Activated CD4-positive, alpha-beta memory T cell treated with anti-CD3 and anti-CD28 coated beads for 36 hours (primary cell): ENCODE measurements at regions not wholly inside any gene's neighbourhood (a gene's known extent, or its start where the extent isn't known, plus 50 kb on each side); places are given as distances from the start of the nearest gene placed in this dataset.
"Not testable (repeated sequence)": the region's sequence is repeated elsewhere in the genome, so short reads cannot be mapped to it uniquely, and the experiment has no call there.

Experiments used
- CTCF ChIA-PET: fragments of 350-600 bp; sonication (Branson Sonifier 250); formaldehyde crosslinking; loops from one replicate; lab custom pipeline; 2021; ENCODE audit warnings: antibody characterized with exemption, inconsistent platforms; lab: Charles Lee
- POLR2A ChIA-PET: fragments of 350-600 bp; sonication (Branson Sonifier 250); formaldehyde crosslinking; loops from one replicate; lab custom pipeline; 2021; ENCODE audit warnings: antibody characterized with exemption; lab: Charles Lee
- DNase-seq: peaks from one replicate; pipeline ENCODE4 v3.0.0-alpha.2; 2020
- H3K27ac Mint-ChIP-seq: one replicate; pipeline ENCODE4 v1.8.0; 2021; ENCODE audit warnings: mixed read lengths
- H3K27me3 Mint-ChIP-seq: one replicate; pipeline ENCODE4 v1.8.0; 2021; ENCODE audit warnings: mixed read lengths
- H3K36me3 Mint-ChIP-seq: one replicate; pipeline ENCODE4 v1.8.0; 2021; ENCODE audit warnings: mixed read lengths
- H3K4me1 Mint-ChIP-seq: one replicate; pipeline ENCODE4 v1.8.0; 2021; ENCODE audit warnings: low read depth, mixed read lengths
- H3K4me3 Mint-ChIP-seq: one replicate; pipeline ENCODE4 v1.8.0; 2021; ENCODE audit warnings: mild to moderate bottlenecking, mixed read lengths
- H3K9me3 Mint-ChIP-seq: one replicate; pipeline ENCODE4 v1.8.0; 2021; ENCODE audit warnings: mixed read lengths
- intact Hi-C: fragments of 100-400 bp; cut with micrococcal nuclease; formaldehyde crosslinking; loops from one replicate; pipeline ENCODE4 v1.15.1; 2023

DNA sequence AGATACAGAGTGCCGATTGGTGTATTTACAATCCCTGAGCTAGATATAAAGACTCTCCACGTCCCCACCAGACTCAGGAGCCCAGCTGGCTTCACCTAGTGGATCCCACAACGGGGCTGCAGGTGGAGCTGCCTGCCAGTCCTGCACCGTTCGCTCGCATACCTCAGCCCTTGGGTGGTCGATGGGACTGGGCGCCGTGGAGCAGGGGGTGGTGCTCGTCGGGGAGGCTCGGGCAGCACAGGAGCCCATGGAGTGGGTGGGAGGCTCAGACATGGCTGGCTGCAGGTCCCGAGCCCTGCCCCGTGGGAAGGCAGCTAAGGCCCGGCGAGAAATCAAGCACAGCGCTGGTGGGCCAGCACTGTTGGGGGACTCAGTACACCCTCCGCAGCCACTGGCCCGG lies 1093.6 kb downstream of the TYW1 start:
- H3K36me3 Mint-ChIP-seq, DNase-seq, CTCF ChIA-PET, H3K27me3 Mint-ChIP-seq, intact Hi-C loops, H3K4me3 Mint-ChIP-seq, H3K27ac Mint-ChIP-seq, H3K4me1 Mint-ChIP-seq, POLR2A ChIA-PET: not testable (repeated sequence)
- peaks cover 18% of the 10 kb centered on the region for H3K9me3 Mint-ChIP-seq

DNA sequence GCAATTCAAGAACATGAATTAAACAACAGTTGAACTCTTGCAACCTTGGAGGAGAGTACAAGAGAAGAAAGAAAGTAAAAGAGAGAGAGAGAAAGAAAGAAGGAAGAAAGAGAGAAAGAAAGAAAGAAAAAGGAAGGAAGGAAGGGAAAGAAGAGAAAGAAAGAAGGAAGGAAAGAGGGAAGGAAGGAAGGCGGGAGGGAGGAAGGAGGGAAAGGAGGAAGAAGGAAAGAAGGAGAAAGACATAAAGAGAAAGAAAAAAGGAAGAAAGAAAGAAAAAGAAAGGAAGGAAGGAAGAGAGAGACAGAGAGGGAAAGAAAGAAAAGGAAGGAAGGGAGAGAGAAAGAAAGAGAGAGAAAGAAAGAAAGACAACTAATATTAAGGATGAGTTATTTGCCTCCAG lies 1106.7 kb downstream of the TYW1 start:
- intact Hi-C loops: no loop called here
- no peaks in the 10 kb centered on the region for H3K4me1 Mint-ChIP-seq
- no peak overlapping the region for H3K27ac Mint-ChIP-seq
- no peaks in the 10 kb centered on the region for H3K27me3 Mint-ChIP-seq
- ChIA-PET CTCF (no interaction called here), POLR2A (no interaction called here)
- H3K36me3 Mint-ChIP-seq: no peaks in the 10 kb centered on the region
- H3K4me3 Mint-ChIP-seq: no peak overlapping the region
- no peak for DNase-seq
- peaks cover 3% of the 10 kb centered on the region for H3K9me3 Mint-ChIP-seq

DNA sequence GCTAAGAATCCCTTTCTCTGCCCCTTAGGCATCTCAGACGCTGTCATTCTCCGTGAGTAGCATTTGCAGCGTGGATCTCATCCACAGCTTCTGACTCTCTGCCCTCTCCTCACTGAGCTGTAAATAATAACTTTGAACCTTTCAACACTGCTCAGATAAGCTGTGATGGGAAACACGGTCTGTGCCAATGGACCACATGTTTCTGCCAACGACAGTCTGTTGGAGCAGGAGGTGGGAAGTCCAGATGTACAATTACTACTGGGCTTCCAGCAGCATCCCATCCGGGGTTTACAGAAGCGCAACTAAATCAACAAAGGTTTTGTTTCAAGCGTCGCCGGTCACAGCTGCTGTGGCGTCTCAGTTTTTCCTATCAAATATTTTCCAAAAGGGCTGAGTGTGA lies 1110.6 kb downstream of the TYW1 start:
- ChIA-PET POLR2A (no interaction called here), CTCF (no interaction called here)
- peaks cover 9% of the 10 kb centered on the region for H3K9me3 Mint-ChIP-seq
- DNase-seq: no peak
- no peak overlapping the region for H3K27ac Mint-ChIP-seq
- H3K27me3 Mint-ChIP-seq: no peaks in the 10 kb centered on the region
- intact Hi-C loops: no loop called here
- H3K4me3 Mint-ChIP-seq: no peak overlapping the region
- H3K36me3 Mint-ChIP-seq: no peaks in the 10 kb centered on the region
- H3K4me1 Mint-ChIP-seq: no peaks in the 10 kb centered on the region

DNA sequence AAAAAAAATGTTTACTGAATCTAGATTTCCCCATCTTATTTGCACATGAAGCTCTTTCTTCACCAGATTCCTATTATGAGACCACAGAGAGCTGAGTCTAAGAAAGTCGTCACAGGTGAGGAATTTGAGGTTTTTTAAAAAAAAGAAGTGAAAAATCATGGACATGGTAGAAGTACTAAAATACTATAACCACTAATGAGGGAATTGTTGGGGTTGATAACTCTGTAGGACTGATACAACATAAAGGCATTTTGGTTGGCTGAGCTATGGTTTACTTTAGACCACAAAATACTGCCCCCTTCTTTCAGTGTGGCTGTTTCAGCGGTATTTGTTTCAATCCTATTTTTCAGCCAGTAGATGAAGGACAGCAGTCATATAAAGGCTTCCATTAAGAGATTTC lies 1111.3 kb downstream of the TYW1 start:
- Mint-ChIP-seq H3K4me1 (no peaks in the 10 kb centered on the region), H3K27me3 (no peaks in the 10 kb centered on the region), H3K27ac (no peak overlapping the region), H3K36me3 (no peaks in the 10 kb centered on the region), H3K4me3 (no peak overlapping the region), H3K9me3 (peaks cover 9% of the 10 kb centered on the region)
- no peak for DNase-seq
- intact Hi-C loops: no loop called here
- ChIA-PET POLR2A (no interaction called here), CTCF (no interaction called here)

DNA sequence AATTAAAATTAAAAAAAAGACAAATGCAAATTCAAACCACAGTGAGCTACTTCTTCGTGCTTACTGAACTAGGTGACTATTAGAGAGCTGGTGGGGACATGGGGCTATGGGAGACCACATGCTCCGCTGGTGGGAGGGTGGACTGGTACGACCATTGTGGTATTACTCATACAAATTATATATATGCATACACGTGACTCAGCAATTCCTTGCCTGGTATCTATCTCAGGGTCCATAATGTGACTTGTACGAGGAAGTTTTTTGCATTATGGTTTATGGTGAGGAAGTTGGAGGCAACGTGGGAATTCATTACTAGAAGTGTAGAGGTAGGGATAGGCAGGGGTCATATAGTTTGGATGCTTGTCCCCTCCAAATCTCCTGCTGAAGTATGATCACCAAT lies 1112.7 kb downstream of the TYW1 start:
- intact Hi-C loops: no loop called here
- Mint-ChIP-seq H3K9me3 (peaks cover 11% of the 10 kb centered on the region), H3K36me3 (no peaks in the 10 kb centered on the region), H3K4me1 (no peaks in the 10 kb centered on the region), H3K4me3 (no peak overlapping the region), H3K27ac (no peak overlapping the region), H3K27me3 (no peaks in the 10 kb centered on the region)
- no peak for DNase-seq
- ChIA-PET POLR2A (no interaction called here), CTCF (no interaction called here)

DNA sequence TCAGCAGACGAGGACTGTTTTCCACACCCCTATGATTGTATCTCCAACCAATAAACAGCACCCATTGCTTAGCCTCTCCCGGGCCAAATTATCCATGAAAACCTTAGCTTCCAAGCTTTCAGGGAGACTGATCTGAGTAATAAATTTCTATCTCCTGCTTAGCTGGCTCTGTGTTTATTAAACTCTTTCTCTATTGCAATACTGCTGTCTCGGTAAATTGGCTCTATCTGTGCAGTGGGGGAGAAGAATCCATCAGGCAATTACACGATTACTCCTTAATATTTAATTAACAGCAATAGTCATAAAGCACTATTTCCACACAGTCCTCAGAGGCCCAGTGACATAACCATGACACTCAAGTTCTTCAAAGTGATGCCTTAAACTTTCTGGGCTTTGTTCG lies 1122.8 kb downstream of the TYW1 start:
- intact Hi-C loops: no loop called here

DNA sequence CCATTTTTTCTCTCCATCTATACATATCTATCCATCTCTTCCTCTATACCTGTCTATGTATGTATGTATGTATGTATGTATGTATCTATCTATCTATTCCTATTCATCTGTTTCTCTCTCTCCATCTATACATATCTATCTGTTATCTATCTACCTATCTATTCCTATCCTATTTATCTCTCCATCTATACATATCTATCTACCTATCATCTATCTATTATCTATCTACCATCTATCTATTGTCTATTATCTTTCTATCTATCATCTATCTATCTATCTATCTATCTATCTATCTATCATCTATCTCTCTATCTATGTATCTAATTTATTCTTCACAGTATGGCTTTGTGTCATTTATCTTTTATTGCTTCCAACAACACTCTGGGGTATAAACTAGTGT lies 1124.4 kb downstream of the TYW1 start:
- Mint-ChIP-seq H3K36me3 (no peaks in the 10 kb centered on the region), H3K4me1 (no peaks in the 10 kb centered on the region), H3K9me3 (peaks cover 46% of the 10 kb centered on the region), H3K27me3 (no peaks in the 10 kb centered on the region), H3K27ac (no peak overlapping the region), H3K4me3 (no peak overlapping the region)
- ChIA-PET POLR2A (no interaction called here), CTCF (no interaction called here)
- DNase-seq: no peak
- intact Hi-C loops: no loop called here

More for the DNA sequence above, 1122.8 kb downstream of the TYW1 start:
- H3K27ac Mint-ChIP-seq: no peak overlapping the region
- H3K9me3 Mint-ChIP-seq: peaks cover 48% of the 10 kb centered on the region
- POLR2A ChIA-PET: no interaction called here
- H3K27me3 Mint-ChIP-seq: no peaks in the 10 kb centered on the region
- no peak for DNase-seq
- no peaks in the 10 kb centered on the region for H3K36me3 Mint-ChIP-seq
- CTCF ChIA-PET: no interaction called here
- no peaks in the 10 kb centered on the region for H3K4me1 Mint-ChIP-seq
- H3K4me3 Mint-ChIP-seq: no peak overlapping the region

DNA sequence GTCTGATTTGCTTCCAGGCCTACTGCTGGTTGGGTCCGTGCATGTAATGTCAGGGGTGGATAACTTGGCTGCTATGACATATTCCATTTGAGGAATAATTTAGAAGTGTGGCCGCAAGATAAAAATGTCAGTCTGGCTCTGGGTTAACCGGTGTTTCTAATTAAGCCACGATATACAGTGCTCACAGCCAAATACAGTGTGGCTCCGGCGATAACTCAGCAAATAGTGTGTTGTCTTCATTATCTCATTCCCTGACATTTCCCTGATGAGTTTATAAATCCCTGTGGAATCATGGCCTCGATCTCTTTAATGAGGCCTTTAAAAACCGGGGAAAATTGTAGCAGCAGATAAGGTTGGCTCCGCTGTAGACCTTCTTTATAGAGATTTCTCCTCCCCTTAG lies 1125.0 kb downstream of the TYW1 start:
- Mint-ChIP-seq H3K27ac (no peak overlapping the region), H3K4me1 (no peaks in the 10 kb centered on the region), H3K4me3 (no peak overlapping the region), H3K27me3 (no peaks in the 10 kb centered on the region), H3K9me3 (peaks cover 42% of the 10 kb centered on the region), H3K36me3 (no peaks in the 10 kb centered on the region)
- no peak for DNase-seq
- intact Hi-C loops: no loop called here
- ChIA-PET POLR2A (no interaction called here), CTCF (no interaction called here)

DNA sequence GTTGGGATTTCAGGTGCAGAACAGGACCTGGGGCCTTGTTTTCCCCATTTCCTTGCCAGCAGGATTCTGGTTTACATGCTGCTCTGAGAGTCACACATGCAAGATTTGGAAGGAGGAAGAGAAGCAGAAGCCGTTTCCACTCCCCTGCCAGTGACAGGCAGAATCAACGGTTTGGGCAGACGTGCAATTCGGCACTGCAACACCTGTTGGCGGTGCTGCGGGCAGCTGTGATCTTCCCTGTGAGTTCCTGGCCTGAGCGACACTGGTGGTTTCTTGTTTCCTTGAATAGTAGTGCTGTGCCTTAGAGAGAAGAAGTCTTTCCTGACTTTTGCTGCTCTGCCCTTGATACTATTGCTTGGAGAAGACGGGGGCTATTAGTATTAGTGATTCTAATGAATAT lies 1126.2 kb downstream of the TYW1 start:
- Mint-ChIP-seq H3K27me3 (no peaks in the 10 kb centered on the region), H3K36me3 (no peaks in the 10 kb centered on the region), H3K4me3 (no peak overlapping the region), H3K9me3 (peaks cover 36% of the 10 kb centered on the region), H3K27ac (no peak overlapping the region), H3K4me1 (no peaks in the 10 kb centered on the region)
- no peak for DNase-seq
- intact Hi-C loops: no loop called here
- ChIA-PET CTCF (no interaction called here), POLR2A (no interaction called here)

DNA sequence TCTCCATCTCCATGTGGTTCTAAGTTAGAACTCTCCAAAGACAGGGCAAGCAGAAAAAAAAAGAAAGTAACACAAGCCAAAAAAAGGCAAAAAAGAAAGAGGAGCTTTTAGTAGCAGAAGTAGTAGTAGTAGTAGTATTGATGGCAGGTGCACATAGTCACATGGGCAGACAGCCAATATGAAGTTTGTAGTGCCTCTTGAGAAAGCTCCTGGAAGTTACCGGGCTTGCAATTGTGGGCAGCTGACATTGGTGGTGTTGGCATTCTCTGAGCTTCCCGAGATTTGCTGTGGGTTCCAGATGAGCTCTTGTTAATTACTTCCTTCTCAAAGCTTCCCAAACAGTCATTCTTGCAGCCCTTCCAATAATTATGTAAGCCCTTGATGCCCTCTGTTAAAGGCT lies 1128.5 kb downstream of the TYW1 start:
- DNase-seq: no peak
- H3K4me1 Mint-ChIP-seq: no peaks in the 10 kb centered on the region
- H3K27ac Mint-ChIP-seq: no peak overlapping the region
- H3K27me3 Mint-ChIP-seq: no peaks in the 10 kb centered on the region
- intact Hi-C loops: no loop called here
- H3K4me3 Mint-ChIP-seq: no peak overlapping the region
- peaks cover 17% of the 10 kb centered on the region for H3K9me3 Mint-ChIP-seq
- ChIA-PET CTCF (no interaction called here), POLR2A (no interaction called here)
- H3K36me3 Mint-ChIP-seq: no peaks in the 10 kb centered on the region

DNA sequence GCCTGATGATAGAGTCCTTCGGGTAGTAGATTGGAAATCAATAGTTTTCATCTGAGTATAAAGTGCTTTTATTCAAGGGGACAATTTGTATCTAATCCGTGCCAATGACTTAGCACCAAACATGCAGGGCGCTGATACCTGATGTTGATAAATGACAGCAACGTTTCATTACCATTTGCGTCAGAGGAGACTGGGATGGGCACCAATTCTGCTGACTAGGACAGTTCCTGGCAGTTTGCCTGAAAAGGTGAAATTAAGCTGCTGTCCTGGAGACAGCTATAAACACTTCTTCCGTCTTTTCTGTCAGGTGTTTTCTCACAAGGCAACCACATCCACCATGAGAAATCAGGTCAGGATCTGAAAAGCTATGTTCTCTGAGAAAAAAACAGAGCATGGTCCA lies 1136.4 kb downstream of the TYW1 start:
- no peak for DNase-seq
- POLR2A ChIA-PET: no interaction called here
- Mint-ChIP-seq H3K4me3 (no peak overlapping the region), H3K9me3 (peaks cover 10% of the 10 kb centered on the region), H3K27ac (no peak overlapping the region), H3K4me1 (no peaks in the 10 kb centered on the region), H3K27me3 (no peaks in the 10 kb centered on the region), H3K36me3 (no peaks in the 10 kb centered on the region)
- intact Hi-C loops: no loop called here
- CTCF ChIA-PET: no interaction called here

DNA sequence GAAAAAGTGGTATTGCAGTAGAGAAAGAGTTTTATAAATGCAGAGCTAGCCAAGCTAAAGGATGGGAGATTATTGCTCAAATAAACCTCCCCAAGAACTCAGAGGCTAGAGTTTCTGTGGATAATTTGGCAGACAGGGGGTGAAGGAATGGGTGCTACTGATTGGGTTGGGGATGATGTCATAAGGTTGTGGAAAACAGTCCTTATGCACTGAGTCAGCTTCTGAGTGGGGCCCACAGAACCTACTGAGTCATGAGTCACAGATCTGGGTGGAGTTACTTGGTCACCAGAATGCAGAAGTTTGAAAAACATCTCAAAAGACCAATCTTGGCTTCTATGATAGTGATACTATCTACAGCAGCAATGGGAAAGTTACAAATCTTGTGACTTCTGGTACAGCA lies 1146.7 kb downstream of the TYW1 start:
- ChIA-PET CTCF (no interaction called here), POLR2A (no interaction called here)
- no peak for DNase-seq
- Mint-ChIP-seq H3K36me3 (peaks cover 1% of the 10 kb centered on the region), H3K27ac (no peak overlapping the region), H3K9me3 (peaks cover 33% of the 10 kb centered on the region), H3K4me3 (no peak overlapping the region), H3K4me1 (no peaks in the 10 kb centered on the region), H3K27me3 (no peaks in the 10 kb centered on the region)
- intact Hi-C loops: no loop called here

DNA sequence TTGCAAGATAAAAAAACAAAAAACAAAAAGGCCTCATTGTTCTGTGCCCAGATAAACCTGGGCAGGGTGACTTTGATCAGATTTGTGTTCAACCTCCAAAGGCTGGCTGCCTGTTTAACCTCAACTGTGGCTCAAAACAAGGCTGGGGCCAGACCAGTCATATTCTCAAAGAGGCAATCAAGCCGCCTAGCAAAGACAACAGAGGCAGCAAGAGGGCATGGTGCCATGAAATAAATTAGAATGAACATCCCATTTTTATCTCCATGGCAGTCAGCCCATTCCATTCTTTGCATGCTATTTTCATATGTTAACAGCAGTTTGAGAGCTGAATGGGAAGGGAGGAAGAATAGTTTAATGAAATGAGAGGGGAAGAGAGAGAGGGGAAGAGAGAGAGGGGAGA lies 1150.3 kb downstream of the TYW1 start:
- no peak overlapping the region for H3K4me3 Mint-ChIP-seq
- no peak overlapping the region for H3K27ac Mint-ChIP-seq
- H3K27me3 Mint-ChIP-seq: no peaks in the 10 kb centered on the region
- no peak for DNase-seq
- H3K4me1 Mint-ChIP-seq: no peaks in the 10 kb centered on the region
- peaks cover 1% of the 10 kb centered on the region for H3K36me3 Mint-ChIP-seq
- POLR2A ChIA-PET: no interaction called here
- peaks cover 31% of the 10 kb centered on the region for H3K9me3 Mint-ChIP-seq
- CTCF ChIA-PET: no interaction called here
- intact Hi-C loops: no loop called here
